Activated CD8-positive, alpha-beta memory T cell treated with anti-CD3 and anti-CD28 coated beads, Interleukin-2, amount 50 U/mL, for 24 hours (primary cell): ENCODE measurements at regions not wholly inside any gene's neighbourhood (a gene's known extent, or its start where the extent isn't known, plus 50 kb on each side); places are given as distances from the start of the nearest gene placed in this dataset.
A peak's percentile ranks its signal among the peaks of the same experiment; 100 is the strongest.

ENCODE experiments used
- DNase-seq: peaks from one replicate; pipeline ENCODE4 v3.0.0-alpha.2; 2020; ENCODE audit errors: extremely low read depth

GRCh38 chr7:131897790-131898165, 341.4 kb upstream of the PODXL start:
- no peak for DNase-seq

GRCh38 chr7:131897016-131897789, 340.8 kb upstream of the PODXL start:
- DNase-seq = no peak

- DNase-seq = no peak
Measured at GRCh38 chr7:131896165-131896863, 339.9 kb upstream of the PODXL start.

- DNase-seq = no peak
Measured at GRCh38 chr7:131895541-131896164, 339.2 kb upstream of the PODXL start.

- DNase-seq = no peak
Measured at GRCh38 chr7:131893631-131894340, 337.4 kb upstream of the PODXL start.

GRCh38 chr7:131890176-131890575, 333.7 kb upstream of the PODXL start:
- DNase-seq = no peak

- DNase-seq = no peak
Measured at GRCh38 chr7:131889572-131890150, 333.2 kb upstream of the PODXL start.

- no peak for DNase-seq
Measured at GRCh38 chr7:131883769-131884168, 327.3 kb upstream of the PODXL start.

- no peak for DNase-seq
Measured at GRCh38 chr7:131883196-131883595, 326.8 kb upstream of the PODXL start.

- no peak for DNase-seq
Measured at GRCh38 chr7:131882321-131882720, 325.9 kb upstream of the PODXL start.

- no peak for DNase-seq
Measured at GRCh38 chr7:131880078-131880477, 323.6 kb upstream of the PODXL start.

GRCh38 chr7:131879424-131879823, 323.0 kb upstream of the PODXL start:
- DNase-seq = no peak

- no peak for DNase-seq
Measured at GRCh38 chr7:131878777-131879176, 322.3 kb upstream of the PODXL start.

- no peak for DNase-seq
Measured at GRCh38 chr7:131873581-131873980, 317.2 kb upstream of the PODXL start.

- no peak for DNase-seq
Measured at GRCh38 chr7:131869986-131870385, 313.6 kb upstream of the PODXL start.

- DNase-seq = no peak
Measured at GRCh38 chr7:131869169-131869844, 312.9 kb upstream of the PODXL start.

GRCh38 chr7:131867461-131867860, 311.0 kb upstream of the PODXL start:
- no peak for DNase-seq

- no peak for DNase-seq
Measured at GRCh38 chr7:131865911-131866310, 309.5 kb upstream of the PODXL start.

GRCh38 chr7:131861620-131862346, 305.4 kb upstream of the PODXL start:
- DNase-seq = no peak

- peak; percentile 5 for DNase-seq
Measured at GRCh38 chr7:131859147-131859821, 302.9 kb upstream of the PODXL start.
